Stomach (tissue), 4 donors: ENCODE measurements at regions not wholly inside any gene's neighbourhood (a gene's known extent, or its start where the extent isn't known, plus 50 kb on each side); places are given as distances from the start of the nearest gene placed in this dataset.

Experiments
- CTCF ChIP-seq, 7 experiments: fragments of 450-650 bp in 4 of 7; fragments of 200-600 bp in 3 of 7; sonication (generic) in 3 of 7; IDR thresholded peaks; one replicate each; pipeline ENCODE4 v1.5.1; 2016 to 2019; ENCODE audit warnings: antibody characterized with exemption in 7 of 7, control low read depth in 2 of 7, mild to moderate bottlenecking in 1 of 7
- POLR2A ChIP-seq, 4 donors: fragments of 450-650 bp; IDR thresholded peaks; one replicate each; pipeline ENCODE4 v1.6.1; 2016; ENCODE audit warnings: antibody characterized with exemption in 4 of 4, control low read depth in 2 of 4, mild to moderate bottlenecking in 1 of 4, moderate library complexity in 1 of 4

DNA sequence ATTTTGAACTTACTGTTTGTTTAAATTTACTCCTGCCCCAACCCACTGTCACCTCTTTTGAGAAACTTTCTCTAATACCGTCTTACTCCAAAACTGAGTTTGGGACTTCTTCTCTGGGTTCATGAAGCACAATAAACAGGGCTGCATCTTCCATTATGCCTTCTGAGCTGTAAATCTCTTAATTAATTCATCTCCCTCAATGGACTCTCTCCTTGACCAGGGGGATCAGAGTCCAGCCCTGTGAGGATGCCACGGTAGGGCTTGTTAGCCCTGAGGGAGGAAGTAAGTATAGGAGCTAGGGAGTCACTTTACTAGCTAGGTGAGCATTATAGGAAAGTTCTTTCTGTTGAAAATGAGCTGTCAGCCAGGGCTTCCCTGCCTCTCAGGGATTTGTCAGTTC lies 299.3 kb upstream of the SATB1 start:
- TF ChIP-seq CTCF (IDR thresholded peaks at IDR 0.05) (no peak), POLR2A (IDR thresholded peaks at IDR 0.05) (no peak)
